CD4-positive, alpha-beta T cell treated with Interleukin-10 for 1 hour (primary cell): ENCODE measurements at regions not wholly inside any gene's neighbourhood (a gene's known extent, or its start where the extent isn't known, plus 50 kb on each side); places are given as distances from the start of the nearest gene placed in this dataset.

Source experiments
- DNase-seq: peaks from one replicate; pipeline ENCODE4 v3.0.0-alpha.2; 2020

GRCh38 chr3:168885028-168885427, 778.5 kb downstream of the MECOM start:
- DNase-seq = no peak

GRCh38 chr3:168884353-168884903, 779.1 kb downstream of the MECOM start:
- no peak for DNase-seq

GRCh38 chr3:168883145-168883544, 780.4 kb downstream of the MECOM start:
- no peak for DNase-seq

GRCh38 chr3:168881804-168882203, 781.7 kb downstream of the MECOM start:
- DNase-seq = no peak

GRCh38 chr3:168878655-168879054, 782.9 kb upstream of the GOLIM4 start:
- no peak for DNase-seq

- DNase-seq = no peak
Observed at GRCh38 chr3:168877899-168878298, 782.2 kb upstream of the GOLIM4 start.

- DNase-seq = no peak
Observed at GRCh38 chr3:168876346-168877035, 780.8 kb upstream of the GOLIM4 start.

GRCh38 chr3:168872826-168873225, 777.1 kb upstream of the GOLIM4 start:
- DNase-seq = no peak

- no peak for DNase-seq
Observed at GRCh38 chr3:168870892-168871291, 775.2 kb upstream of the GOLIM4 start.

GRCh38 chr3:168865022-168865551, 769.4 kb upstream of the GOLIM4 start:
- DNase-seq = no peak

GRCh38 chr3:168864107-168865021, 768.6 kb upstream of the GOLIM4 start:
- no peak for DNase-seq

GRCh38 chr3:168863561-168863960, 767.8 kb upstream of the GOLIM4 start:
- no peak for DNase-seq

- no peak for DNase-seq
Observed at GRCh38 chr3:168862466-168862865, 766.7 kb upstream of the GOLIM4 start.

- DNase-seq = no peak
Observed at GRCh38 chr3:168860592-168860991, 764.9 kb upstream of the GOLIM4 start.

GRCh38 chr3:168860028-168860427, 764.3 kb upstream of the GOLIM4 start:
- DNase-seq = no peak

- no peak for DNase-seq
Observed at GRCh38 chr3:168859574-168859973, 763.9 kb upstream of the GOLIM4 start.

- no peak for DNase-seq
Observed at GRCh38 chr3:168859143-168859542, 763.4 kb upstream of the GOLIM4 start.

- no peak for DNase-seq
Observed at GRCh38 chr3:168858327-168858726, 762.6 kb upstream of the GOLIM4 start.

GRCh38 chr3:168850109-168850508, 754.4 kb upstream of the GOLIM4 start:
- no peak for DNase-seq

- no peak for DNase-seq
Observed at GRCh38 chr3:168847291-168847883, 751.7 kb upstream of the GOLIM4 start.

- DNase-seq = no peak
Observed at GRCh38 chr3:168844894-168845482, 749.3 kb upstream of the GOLIM4 start.

GRCh38 chr3:168844472-168844871, 748.7 kb upstream of the GOLIM4 start:
- no peak for DNase-seq

- DNase-seq = no peak
Observed at GRCh38 chr3:168843481-168843880, 747.8 kb upstream of the GOLIM4 start.
